HG02642 (cell line): ENCODE measurements at regions not wholly inside any gene's neighbourhood (a gene's known extent, or its start where the extent isn't known, plus 50 kb on each side); places are given as distances from the start of the nearest gene placed in this dataset.
"Not testable (repeated sequence)": the region's sequence is repeated elsewhere in the genome, so short reads cannot be mapped to it uniquely, and the experiment has no call there.

Experiments
- ATAC-seq: cut with Tn5 transposase; IDR thresholded peaks from one replicate; pipeline ENCODE4 v1.9.1; 2021; ENCODE audit warnings: mild to moderate bottlenecking; ENCODE audit not compliant: unreplicated experiment, poor library complexity

DNA sequence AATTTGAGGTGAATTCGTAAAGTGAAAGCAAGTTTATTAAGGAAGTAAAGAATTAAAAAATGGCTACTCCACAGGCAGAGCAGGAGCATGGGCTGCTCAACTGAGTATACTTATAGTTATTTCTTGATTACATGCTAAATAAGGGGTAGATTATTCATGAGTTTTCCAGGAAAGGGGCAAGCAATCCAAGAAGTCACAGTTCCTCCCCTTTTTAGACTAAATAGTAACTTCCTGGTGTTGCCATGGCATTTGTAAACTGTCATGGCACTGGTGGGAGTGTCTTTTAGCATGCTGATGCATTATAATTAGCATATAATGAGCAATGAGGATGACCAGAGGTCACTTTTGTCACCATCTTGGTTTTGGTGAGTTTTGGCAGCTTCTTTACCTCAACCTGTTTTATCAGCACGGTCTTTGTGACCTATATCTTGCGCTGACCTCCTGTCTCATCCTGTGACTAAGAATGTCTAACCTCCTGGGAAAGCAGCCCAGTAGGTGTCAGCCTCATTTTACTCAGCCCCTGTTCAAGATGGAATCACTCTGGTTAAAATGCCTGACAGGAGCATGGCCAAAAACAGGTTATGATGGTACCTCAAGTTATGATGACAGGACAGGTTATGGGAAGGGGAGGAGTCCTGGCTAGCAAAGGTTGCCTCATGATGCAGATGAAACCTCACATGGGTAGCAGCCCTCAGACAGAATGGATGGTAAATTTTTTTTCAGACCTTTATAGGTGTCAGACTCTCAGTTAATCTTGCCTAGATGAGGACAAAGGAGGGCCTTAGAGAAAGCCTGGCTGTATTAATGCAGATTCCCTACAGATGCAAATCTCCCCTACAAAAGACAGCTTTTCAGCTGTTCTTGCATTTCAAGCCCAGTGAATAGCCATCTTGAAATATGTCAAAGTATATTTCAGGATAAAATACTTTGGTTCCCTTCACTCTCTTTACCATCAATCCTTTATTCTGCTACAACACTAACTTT is 49.7 kb downstream of the SIPA1L2 start:
- ATAC-seq, result no peak

DNA sequence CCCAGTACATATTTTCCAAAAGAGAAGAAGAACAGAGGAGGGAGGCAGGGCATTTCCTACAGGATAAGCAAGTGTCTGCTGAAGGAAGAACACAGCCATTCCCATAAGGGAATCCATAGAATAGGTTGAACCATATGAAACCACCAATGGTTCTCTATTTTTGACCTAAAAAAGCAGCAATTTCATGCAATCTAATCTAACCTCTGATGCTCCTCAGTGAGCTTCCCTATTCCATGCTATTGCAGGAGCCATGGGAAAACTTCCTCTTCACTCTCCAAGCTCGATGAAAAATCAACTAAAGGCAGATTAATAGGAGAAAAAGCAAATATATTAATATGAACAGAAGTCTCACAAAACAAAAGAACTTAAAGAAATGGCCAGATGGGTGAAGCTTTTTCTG is 50.5 kb downstream of the SIPA1L2 start:
- no peak for ATAC-seq

DNA sequence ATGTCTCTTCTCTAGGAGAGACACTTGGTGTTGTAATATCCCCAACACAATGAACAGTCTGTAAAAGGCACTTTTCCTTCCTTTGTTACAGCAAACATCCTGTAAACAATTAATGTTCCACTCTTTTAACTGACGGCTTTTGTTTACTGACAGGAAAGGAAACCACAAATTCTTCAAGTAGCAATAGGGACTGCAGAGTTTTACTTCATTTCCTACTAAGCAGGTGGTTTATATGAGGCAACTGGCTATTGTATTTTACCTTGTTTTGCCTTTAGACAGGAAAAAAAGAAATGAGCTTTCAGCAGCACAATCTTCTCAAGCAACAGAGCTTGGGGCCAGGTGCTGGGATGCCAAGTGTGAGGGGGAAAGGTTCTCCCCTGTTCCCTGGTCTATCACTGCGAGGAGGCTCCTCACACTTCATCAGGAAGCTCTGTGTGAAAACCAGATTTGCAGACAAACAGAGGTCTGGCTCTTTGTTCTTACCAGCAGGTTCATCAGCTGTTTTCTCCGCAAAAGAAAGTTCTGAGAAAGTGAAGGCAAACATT is 51.2 kb downstream of the SIPA1L2 start:
- ATAC-seq, result no peak

DNA sequence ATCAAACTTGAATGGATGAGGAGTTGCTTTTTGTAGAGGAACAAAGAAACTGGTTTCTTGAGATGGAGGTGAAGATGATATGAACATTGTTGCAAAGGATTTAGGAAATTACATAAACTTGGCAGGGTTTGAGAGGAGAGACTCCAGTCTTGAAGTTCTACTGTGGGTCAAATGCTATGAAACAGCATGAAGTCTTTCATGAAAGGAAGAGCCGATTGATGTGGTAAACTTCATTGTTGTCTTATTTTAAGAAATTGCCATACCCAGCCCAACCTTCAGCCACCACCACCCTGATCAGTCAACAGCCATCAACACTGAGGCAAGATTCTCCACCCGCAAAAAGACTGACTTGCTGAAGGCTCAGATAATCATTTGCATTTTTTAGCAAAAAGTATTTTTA is 52.2 kb downstream of the SIPA1L2 start:
- ATAC-seq, result no peak

DNA sequence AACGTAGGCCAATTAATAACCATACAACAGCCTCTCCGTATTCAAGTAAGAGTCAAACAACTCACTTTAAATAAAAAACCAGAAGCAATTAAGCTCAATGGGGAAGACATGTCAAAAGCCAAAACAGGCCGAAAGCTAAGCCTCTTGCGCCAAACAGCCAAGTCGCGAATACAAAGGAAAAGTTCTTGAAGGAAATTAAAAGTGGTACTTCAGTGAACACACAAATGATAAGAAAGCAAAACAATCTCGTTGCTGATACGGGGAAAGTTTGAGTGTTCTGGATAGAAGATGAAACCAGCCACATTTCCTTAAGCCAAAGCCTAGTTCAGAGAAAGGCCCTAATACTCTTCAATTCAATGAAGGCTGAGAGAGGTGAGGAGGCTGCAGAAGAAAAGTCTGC is 53.4 kb downstream of the SIPA1L2 start:
- no peak for ATAC-seq

DNA sequence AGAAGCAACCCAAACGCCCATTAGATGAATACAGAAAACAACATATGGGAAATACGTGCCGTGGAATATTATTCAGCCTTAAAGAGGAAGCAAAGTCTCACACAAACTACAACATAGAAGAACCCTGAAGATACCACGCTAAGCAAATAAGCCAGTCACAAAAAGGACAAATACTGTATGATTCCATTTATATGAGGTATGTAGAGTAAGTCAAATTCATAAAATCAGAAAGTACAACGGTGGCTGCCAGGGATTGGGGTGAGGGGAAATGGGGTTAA is 54.2 kb downstream of the SIPA1L2 start:
- no peak for ATAC-seq

DNA sequence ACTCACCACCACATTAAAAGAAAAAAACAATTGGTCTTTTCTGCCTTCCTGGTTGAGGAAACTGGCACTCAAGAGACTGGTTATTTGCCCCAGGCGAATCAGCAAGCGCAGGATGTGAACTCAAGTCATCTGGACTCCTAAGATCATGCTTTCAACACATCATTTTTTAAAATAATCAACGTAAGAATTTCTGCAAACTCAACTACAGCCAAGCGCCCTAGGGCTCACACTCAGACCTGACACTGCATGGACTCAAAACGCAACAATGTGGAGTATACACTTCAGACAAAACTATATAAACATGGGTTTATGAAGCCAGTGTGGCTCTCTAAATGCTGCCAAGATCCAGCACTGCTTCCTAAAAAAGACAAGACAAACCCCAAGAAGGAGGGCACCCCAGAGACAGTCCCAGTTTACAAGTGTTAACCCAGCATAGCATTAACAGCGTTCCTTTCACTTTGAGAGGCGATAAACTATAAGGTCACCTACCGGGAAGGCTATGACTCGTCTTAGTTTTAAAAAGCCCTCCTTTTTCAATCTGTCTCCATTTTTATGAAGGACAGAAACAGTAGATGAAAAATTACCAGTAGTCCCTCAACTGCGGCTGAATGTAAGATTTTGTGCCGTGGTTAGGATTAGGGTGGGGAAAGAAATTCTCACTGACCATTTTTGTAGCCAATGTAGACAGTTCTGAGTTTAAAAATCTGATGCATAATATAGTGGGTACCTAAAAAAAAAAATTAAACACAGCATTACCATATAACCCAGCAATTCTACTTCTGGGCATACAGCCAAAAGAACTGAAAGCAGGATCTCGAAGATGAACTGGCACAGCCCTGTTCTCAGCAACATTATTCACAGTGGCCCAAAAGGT is 54.8 kb downstream of the SIPA1L2 start:
- ATAC-seq, result no peak

DNA sequence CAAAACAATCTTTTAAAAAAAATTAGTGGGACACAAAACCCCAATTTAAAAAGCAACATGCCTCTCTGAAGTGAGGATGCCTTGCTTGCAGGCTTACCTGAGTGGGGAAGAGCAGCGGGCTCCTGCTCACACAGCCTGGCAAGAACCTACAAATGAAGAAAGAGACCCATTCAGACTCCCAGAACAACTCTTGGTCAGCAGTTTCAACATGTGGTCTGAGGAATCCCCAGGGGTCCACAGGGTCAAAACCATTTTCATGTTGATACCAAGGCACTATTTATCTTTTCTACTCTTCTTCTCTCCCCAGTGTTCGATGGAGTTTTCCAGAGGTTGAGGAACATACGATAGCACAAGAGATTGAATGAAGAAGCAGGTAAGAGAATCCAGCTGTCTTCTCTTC is 55.9 kb downstream of the SIPA1L2 start:
- ATAC-seq, result no peak

DNA sequence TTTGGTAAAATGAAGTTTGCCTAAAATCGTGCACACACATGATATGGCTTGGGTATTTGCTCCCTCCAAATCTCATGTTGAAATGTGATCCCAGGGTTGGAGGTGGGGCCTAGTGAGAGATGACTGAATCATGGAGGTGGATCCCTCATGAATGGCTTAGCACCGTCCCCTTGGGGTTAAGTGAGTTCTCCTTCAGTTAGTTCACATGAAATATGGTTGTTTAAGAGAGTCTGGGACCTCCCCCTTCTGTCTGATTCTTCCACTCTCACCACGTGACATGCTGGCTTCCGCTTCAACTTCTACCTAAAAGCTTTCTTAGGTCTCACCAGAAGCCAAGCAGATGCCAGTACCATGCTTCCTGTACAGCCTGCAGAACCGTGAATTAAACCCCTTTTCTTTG is 58.4 kb downstream of the SIPA1L2 start:
- no peak for ATAC-seq

DNA sequence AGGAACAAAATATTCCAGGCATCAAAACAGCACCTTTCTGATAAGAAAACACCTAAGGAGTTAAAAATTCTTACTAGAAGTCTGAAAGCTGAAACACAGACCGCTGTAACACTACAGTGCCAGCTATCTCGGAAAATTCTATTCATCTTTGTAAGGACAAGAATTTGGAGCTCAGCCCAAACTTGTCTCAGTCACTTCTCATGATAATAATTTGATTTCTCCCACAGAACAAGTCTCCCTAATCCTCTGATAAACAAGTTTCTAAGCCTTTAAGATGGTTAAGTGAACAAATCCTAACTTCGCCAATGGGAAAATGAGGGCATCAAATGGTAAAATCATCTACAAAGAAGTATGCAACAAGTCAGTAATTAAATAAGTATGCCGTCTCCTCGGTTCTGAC is 59.9 kb downstream of the SIPA1L2 start:
- no peak for ATAC-seq

DNA sequence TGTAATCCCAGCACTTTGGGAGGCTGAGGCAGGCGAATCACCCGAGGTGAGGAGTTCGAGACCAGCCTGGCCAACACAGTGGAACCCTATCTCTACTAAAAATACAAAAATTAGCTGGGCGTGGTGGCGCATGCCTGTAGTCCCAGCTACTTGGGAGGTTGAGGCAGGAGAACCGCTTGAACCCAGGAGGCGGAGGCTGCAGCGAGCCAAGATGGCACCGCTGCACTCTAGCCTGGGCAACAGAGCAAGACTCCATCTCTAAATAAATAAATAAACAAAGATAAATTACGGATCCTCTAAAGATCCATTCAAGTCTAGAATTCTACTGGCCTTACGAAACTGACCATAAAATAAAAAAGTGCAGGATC is 60.4 kb downstream of the SIPA1L2 start:
- not testable (repeated sequence) for ATAC-seq

DNA sequence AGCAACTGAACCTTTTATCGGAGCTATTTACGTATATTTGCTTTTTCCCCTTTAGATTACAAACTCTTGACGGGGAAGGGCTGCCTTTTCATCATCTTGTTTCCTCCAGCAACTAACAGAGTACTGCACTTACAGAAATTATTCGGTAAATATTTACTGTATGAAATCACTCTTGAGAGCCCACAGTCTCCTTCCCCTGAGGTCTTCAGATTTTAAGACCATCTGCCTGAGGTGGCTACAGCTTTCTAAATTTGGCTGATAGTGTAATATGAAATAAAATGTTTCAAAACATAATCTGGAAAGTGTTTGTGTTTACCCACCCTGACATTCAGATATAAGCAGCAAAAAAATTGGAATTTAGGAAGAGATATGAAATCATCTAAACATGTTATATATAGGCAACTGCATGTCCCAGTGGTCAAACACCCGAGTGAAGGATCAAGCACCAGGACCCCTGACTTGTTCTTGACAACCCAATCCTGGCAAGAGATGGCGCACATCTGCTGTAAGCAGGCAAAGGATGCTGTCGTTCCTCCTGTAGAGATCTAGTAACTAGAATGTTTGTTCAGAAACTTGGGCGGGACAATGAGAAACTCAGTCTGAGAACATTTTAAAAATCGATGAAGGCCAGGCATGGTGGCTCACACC is 60.9 kb downstream of the SIPA1L2 start:
- no peak for ATAC-seq

DNA sequence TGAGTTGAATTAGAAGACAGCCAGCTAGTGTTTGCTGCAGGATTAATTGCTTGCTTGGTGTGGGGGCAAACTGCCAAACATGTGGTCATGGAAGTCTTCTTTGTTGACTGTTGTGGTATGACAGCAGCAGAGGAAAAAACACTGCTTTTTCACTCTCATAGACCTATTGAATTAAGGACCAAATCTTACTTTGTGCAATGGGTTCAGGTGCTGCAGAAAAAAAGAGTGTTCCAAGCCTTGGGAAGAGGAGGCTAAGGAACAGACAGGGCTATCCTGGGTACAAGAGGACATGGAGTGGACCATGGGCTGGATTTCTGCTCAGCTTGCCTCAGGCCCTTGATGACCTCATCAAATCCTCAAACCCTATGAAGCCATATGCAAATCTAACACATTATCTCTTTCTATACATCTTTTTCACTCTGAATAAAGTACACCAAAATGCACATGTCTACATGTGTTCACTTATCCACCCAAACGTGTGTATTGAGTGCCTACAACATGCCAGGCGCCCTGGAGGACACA is 61.5 kb downstream of the SIPA1L2 start:
- ATAC-seq, result no peak

DNA sequence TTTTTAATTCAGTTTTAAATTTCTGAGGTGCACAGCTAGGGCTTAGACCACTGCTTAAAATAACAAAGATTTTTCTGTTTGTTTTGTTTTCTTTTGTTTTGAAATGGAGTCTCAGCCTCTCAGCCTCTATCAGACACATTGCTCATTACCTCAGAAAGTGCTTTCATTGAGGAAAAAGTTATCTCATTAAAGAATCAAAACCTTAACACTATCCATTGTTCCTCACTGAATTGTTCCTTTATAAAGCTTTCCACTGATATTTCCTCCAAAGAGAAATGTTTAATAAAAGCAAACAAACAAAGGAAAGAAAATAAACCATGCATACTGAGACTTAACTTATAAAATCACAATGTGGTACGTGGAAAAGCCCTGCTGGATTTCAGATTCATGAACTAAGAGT is 63.8 kb downstream of the SIPA1L2 start:
- ATAC-seq, result no peak

DNA sequence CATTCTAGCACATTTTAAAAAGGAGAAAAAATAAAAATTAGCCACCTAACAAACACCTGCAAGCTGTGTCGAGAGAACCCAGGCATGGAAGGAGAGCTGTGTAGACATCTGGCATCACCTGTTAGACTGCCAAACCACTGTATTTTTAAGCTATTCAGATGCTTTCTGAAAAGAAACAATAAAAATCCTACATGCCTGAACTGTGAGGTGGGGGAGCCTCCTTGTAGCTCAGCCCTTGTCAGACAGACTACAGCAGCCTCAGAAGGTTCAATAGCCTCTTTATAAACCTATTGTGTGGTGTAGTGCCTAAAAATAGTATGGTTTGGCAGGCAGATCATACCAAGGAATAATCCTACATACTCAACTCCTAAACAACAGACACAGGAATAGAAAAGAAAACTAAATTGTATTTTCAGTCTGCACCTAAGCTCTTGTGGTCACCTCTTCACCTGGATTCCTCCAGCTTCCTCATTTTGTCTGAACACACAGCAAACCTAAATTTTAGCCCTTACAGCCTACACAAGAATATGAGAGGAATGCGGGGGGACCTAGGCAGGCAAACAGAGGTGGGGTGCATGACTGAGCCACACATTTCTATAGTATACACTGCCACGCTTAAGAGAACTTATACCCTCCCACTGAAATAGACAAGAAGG is 67.0 kb downstream of the SIPA1L2 start:
- ATAC-seq, result no peak

DNA sequence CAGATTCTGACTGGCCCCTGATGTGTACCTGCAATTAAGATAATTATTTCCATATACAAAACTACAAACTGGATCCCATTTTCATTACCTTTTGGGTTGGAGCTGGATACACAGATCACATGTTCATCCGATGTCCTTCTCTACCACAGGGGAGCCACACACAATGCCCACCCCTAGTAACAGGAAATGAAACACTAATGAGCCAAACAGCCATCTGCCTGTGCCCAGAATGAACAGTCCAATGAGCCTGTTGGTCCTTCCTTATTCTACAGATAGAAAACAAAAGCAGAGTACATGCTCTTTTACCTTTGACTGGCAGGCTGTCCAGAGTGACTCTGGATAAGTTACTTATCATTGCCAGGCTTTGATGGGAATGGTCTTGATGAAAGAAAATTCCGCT is 68.6 kb downstream of the SIPA1L2 start:
- no peak for ATAC-seq

DNA sequence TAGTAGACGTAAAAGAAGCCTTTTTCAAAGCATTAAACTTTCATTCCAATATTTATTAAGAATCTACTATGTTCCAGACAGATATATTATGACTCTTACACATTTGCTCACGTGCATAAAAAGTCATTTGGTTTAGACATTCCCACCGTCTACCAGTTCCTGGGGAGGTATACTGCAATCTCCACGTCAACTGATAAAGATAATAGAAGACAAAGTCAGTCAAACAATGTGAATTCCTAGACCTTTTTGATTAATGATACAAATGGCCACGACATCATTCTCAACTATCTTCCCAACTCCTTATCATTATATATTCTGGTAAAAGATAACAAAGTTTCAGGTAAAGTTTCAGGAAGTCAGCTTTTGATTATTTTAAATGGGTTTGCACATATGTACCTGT is 69.0 kb downstream of the SIPA1L2 start:
- ATAC-seq, result no peak

DNA sequence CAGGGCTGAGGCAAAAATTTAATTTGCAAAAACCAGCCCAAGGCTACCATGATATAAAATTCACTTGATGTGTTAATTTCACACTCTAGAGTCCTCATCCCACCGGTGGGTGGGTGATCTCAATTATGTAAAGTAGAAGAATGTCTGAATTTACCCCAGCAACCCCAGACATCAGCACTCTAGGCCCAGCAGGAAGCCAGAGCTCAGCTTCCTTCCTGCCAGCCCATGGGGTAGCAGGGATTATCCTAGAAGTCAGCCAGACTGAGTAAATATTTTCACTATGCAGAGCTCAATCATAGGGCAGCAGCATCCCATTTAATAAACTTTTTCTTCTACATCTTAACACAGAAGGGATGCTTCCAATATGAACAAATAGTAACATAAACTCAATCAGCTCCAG is 71.0 kb downstream of the SIPA1L2 start:
- ATAC-seq, result no peak

DNA sequence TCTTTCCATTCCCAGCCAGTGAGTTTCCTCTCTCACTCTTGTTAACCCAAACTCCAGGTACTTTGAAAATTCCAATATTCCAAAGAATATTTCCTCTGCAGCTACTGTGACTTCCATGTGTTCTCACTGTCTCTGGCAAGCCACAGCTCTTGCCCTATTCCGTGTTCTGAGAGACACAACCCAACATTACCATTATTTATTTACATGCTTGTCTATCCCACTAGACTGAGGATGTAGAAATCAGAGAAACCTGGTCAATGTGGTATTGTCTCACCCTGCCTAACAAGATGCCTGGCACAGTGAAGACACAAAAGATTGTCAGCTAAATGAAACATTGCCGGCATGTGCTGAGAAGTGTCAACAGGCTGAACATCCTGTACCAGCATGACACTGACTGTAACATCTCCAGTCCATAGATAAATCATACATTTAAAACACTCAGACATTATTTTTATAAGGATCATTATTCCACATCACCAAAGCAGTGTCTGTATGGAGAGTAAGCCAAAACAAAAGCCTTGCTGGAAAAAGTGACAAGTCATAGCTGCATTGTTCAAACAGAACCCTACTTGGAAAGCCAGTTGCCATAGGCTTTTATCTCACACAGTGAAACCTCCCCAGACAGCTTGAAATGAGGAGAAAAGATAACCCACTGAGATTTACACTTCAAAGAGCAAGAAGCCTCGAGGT is 72.3 kb downstream of the SIPA1L2 start:
- no peak for ATAC-seq

DNA sequence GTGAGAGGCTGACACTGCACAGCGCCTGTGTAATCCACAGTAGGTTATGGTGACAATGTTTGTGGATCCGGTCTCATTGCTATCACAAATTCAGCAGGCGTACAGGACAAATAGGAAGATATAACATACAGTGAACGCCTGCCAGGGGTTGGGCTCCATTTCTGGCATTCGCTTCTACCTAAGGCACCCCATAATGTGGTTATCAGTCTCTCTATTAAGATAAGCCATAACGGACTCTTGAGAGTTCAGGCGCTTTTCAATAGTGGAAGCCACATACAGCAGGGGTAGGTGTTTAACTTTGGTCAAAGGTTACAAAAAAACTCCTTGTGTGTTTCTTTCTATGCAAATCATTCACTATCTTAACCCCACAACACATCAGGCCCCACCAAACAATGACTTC is 72.8 kb downstream of the SIPA1L2 start:
- no peak for ATAC-seq
